ENCODE measurements at regions not wholly inside any gene's neighbourhood (a gene's known extent, or its start where the extent isn't known, plus 50 kb on each side); places are given as distances from the start of the nearest gene placed in this dataset.

GRCh38 chr6:159439651-159440050 lies 253.4 kb downstream of the SOD2 start:
- TF ChIP-seq POLR2A (IDR thresholded peaks at IDR 0.05) (no peak), CTCF (IDR thresholded peaks at IDR 0.05 in 8 of 11, conservative IDR thresholded peaks at IDR 0.05 in 3 of 11) (no peak)

Measured in spleen (tissue), 7 donors.